ENCODE measurements at regions not wholly inside any gene's neighbourhood (a gene's known extent, or its start where the extent isn't known, plus 50 kb on each side); places are given as distances from the start of the nearest gene placed in this dataset.

DNA sequence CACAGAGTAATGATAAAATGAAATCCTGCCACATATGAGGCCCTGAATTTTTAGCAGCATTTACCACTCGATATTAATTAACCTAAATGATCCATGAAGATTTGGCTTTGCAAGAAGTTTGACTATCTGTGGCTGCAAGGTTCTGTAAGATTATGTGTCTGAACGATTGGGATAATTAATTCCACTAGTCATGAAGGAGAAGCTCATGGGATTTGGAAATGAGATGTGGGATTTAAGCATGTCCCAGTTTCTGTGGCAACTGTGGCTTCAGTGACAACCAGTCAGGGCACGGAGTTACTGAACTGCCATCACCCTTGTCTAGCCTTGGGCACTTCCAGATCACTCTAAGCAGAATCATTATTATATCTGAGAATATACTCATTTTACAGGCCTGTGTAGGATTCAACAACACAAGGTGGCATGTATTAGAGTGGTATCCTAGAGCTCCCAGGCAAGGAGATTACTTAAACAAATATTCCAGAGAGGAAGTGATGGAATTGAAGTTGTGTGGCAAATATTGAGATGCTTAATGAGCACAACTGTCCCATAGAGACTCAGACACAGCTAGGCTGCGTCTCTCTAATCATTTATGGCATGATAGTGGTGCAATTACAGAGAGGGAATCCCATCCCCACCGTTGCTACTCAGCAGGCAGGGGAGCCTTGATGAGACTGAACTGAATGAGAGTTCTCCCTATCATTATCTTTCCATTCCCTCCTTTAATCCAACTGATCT, 205.0 kb upstream of the KRR1 start:
- DNase-seq, result no peak

DNA sequence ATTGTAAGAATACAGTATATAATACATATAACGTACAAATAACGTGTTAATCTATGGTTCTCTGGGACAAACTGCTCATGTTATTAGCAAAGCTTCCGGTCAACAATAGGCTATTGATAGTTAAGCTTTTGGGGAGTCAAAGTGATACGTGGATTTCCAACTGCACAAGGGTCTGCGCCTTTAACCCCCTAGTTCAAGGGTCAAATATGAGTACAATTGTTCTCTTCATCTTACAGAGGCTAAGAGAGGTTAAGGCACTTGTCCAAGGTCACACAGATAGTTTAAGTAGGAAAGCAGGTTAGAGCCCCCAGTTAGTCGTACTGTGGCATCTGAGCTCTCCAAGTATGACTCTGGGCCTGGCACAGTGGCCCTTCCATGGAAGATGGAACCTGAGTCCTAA, 204.3 kb upstream of the KRR1 start:
- no peak for DNase-seq

DNA sequence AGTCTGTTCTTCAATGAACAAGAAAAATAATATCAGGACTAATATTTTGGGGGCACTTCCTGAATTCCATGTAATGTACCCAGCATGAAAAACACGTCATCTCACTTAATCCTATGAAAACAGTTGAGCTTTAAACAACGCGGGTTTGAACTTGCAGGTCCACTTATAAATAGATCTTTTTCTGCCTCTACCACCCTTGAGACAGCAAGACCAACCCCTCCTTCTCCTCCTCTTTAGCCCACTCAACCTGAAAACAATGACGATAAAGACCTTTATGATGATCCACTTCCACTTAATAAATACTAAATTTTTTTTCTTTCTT, 203.9 kb upstream of the KRR1 start:
- no peak for DNase-seq

DNA sequence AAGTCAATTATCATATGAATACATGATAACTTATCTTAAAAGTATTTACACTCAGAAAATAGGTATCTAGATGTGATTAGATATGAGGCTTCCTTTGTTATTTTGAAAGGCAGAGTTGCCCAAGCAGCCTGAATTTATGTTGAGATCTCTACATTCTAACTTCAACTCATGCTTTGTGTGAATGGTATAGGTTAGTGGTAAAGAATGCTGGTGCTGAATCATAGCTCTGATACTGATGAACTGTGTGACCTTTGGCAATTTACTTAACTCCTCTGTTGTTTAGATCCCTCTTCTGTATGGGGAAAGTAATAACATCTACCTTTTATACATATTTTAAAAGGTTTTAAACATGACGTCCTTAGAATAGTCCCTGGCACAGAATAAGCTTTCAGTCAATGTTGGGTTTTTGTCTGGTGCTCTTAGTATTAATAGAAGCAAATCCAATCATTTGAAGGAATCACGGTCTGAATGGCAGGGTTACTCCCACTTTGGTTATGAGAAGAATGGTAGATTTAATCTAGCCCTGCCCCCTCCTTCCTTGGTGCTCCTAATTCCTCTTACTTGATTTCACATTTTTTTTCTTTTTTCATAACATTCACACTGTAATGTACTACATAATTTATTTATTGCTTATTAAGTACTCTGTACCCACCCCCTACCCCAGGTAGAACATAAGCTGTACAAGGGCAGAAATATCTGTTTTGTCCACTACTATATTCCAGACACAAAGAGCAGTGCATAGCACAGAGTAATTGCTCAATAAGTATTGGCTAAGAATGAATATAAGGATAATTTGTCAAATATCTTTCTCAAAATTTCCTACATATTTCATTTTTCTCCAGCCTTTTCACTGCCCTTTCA, 203.3 kb upstream of the KRR1 start:
- DNase-seq, result no peak

DNA sequence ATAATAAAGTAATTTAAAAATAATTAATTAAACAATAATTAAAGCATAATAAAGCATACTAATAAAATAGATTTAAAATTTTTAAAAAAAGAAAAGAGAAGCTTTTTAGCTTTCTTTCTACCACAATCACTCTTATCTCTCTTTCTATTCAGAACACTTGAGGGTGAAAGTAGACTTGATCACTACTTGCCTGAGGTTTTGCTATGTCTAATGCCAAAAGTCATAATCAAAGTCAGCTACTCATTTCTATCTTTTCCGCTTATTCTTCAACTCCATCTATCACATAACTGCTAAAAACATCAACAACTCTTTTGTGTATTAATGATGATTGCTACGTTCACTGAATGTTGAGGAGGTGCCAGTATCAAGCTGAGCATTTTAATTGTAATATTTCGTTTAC, 202.0 kb upstream of the KRR1 start:
- no peak for DNase-seq

DNA sequence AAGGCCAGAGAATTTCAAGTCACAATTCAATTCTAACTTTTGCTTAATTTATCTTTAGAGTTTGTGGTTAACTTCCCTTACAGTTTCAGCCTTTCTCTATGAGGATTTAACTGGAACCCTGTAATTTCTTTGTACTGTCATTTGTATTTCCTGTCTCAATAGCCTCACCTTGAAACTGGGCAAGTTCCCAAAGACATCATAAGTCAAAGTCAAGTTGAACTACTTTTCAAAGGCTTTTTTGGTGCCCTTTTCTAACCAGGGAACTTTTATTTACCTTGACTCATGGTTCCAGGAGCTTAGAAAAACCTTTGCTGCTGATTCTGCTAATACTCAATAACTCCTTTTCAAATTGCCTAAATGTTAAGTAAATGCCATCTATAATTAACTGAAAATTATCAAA, 200.8 kb upstream of the KRR1 start:
- DNase-seq, result no peak

DNA sequence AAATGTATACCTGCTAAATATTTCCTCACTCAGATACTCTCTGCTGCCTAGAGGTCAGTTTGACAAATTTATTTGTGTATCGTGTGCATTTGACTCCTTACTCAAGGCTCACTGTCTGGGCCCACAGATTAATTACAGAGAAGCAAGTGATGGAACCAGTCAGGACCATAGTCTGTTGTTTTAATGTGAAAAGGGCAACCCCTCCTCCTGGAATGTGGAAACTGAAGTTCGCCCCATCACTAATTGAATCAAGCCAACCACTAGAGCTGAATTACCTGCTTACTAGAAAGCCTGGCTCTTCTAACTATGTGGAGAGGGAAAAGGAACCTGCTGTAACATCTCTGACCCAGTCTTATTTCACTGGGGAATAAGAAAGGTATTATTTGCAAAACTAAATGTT, 199.9 kb upstream of the KRR1 start:
- no peak for DNase-seq

DNA sequence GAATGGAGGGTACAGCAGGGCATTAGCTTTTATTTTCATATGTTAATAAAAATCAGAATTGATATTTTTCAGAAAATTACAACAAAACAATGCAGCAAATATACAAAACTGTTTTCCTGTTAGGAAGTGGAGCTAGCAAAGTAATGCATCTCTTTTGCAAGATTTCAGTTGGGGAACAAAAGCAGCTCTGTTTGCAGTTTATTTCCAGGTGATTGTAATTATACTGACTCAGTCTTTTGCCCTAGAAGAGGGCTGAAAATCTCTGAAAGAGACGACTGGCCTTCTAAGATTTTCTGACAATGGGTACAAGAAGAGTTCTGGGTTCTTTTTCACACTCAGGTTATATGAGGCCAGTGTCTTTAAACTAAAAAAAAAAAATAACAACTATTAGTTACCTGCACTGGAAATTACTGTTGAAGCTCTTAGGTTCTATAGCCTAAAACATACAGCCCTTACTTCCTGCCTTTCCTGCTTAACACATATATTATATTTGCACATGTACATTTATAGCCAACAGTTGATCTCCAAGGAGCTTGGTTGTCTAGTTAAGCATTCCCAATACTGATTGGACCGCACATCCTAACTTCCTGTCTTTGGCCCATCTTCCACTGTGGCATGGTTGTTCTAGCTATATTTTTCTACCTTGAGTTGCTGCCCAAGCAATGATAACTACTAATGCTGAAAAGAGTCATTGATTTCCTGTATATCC, 199.1 kb upstream of the KRR1 start:
- no peak for DNase-seq

DNA sequence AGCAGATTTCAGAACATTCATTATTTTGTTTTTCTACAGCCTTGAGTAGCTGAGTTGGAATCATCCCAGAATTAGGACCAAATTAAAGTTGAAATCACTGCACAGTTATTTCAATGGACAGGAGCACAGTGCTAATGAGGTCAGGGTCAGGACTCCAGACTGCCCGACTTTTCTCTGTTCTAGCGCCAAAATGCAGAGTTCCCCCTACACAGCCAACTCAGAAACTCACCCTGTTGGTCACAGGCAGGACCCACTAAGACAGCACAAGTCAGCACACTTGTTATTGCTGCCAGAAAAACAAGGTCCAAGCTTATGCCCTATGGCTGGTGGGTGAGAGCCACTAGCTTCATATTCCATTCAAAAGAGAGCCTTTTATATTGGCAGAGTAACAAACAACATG, 198.1 kb upstream of the KRR1 start:
- DNase-seq, result no peak

DNA sequence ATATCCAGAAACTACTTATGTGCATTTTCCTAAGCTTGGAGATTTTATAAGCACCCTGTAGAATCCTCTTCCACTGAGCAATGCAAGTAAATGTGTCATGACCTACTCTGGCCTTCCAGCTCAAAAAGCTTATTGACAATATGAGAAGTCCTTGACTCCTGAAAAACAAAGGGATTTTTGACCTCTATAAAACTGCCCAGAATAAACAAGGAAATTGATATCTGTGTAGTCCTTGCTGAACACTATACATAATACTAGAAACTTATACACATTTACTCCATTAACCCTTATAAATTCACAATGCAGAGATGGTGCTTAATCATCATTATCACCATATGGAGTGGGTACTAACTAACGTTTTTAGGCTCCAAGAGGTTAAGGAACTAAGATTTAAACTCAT, 197.4 kb upstream of the KRR1 start:
- no peak for DNase-seq

DNA sequence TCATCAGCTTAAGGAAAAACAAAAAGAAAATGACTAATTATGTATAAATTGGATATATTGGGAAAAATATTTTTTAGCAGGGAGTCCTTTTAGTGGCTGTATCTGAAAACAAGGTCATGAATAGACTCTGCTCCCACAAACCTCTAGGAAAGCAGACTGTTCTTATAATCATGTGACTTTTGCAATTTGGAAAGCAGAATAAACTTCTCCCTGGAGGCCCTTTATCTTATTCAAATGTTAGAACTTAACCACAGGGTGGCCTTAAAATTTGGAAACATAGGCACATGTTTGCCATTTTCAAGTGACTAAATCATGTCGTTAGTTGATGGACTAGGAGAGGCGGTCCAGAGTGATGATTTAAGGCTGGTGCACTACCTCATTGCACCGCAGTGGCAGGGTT, 196.6 kb upstream of the KRR1 start:
- no peak for DNase-seq

DNA sequence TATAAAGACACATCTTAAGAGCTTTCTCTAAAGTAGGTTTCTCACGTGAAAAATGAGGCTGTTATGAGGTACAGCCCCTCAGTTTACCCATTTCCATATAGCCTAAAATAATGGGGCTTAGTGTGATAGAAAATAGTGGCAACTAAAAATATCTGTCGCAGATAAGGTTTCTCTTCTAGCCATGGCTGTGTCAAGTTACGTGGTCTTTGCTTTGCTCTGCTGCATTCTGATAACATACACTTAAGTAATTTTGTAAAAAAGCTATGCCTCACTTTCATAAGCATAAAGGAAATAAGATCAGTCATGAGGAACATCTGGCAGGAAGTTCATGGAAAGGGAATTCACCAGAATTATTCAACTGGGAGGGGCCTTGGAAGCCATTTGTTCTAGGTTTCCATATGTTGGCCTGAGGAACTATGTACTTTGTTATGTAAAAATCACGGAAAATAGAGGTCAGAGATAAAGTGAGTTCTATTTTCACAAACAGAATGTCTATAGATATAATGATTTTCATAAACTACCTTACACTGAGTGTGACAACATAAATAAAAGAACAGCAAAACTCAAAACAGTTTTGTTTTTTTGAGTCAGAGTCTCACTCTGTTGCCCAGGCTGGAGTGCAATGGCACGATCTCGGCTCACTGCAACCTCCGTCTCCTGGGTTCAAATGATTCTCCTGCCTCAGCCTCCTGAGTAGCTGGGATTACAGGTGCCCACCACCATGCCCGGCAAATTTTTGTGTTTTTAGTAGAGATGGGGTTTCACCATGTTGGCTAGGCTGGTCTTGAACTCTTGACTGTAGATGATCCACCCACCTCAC, 195.6 kb upstream of the KRR1 start:
- no peak for DNase-seq

DNA sequence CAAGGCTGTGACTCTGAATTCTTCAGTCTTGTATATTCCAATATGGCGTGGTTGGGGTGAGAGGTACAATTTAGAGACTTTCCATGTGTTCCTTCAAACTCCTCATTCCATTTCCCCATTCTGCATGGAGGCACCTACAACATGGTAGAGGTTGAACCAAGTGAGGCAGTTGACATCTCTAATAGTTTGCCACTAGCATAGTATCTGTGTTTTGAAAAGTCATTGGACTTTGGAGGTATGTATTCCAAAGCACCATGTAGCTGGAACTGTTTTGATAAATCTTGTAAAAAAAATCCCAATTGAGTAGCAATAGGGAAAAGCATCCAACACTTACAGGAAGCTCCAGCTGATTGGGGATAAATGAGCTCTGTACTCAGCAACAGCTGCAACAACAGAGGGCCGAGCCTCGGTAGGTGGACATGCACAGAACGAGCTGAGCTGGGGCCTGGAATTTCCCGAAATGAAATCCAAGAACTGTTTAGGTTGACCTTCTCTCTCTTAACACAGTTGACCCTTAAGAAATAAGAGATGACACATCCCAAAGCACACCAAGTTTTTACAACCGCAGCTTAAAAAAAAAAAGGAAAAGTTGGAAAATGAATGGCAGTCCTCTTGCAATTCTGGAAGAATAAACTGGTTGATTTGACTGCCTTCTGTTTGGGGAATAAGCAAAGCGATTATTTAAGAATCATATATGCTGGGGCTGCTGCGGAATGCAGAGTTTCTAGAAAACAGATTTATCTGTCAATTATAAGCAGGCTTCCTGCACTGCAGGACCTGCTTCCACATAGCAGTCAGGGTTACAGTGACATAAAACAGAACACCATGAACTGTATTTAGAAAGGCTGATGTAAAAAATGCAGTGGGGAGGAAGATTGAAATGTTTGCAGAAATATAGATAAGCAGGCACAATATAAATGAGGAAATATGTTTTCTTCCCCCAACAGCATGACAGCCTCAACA, 194.6 kb upstream of the KRR1 start:
- DNase-seq, result no peak

DNA sequence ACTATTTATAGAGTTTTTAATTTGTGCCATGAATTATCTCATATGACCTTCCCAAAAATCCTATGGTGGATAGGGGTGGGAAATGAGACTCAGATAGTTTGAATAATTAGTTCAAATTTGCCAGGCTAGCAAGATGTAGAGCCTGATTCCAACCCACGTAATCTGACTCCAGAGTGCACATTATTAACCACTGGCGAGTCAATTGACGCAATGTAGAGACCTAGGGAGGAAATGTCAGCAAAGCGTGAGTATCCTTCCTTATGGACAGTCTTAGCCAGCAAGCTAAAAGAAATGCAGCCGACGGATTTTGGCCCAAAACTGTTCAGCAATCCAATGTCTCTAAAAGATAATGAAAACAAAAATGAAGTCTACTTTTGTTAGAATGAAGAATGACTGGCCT, 193.3 kb upstream of the KRR1 start:
- DNase-seq, result no peak

DNA sequence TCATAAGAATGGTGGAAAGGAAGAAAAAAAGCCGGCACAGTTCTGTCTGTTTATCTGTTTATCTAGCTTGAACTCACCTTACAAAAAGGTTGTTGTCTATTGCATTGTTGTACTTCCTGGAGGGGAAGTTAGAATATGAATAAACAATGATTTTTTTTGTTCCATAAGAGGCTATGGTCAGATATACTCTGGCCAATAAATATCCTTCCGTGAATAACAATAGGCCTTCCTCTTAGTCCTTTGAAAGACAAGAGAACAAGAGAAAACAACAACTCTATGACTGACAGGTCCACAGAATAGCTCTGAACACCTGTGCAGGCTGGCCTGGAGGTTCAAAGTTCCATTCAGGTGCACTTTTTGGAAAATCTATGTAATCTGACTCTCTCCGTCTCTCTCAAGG, 192.8 kb upstream of the KRR1 start:
- DNase-seq, result no peak

DNA sequence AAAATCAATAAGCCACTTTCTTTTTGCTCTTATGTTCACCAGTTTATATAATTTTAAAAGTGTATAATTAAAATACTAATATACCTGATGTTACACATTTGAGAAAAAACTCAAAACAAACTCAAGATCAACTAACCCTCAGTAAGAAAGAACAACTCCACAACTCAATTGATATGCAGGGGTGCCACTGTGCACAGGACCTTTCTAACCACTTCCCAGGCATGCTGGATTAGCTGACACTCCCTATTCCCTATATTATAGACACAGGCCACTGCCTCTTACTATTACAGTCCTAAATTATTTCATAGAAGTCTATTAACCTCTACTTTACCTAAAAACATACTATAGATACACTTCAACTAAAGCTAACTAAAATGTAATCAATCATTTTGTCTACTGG, 191.7 kb upstream of the KRR1 start:
- no peak for DNase-seq

DNA sequence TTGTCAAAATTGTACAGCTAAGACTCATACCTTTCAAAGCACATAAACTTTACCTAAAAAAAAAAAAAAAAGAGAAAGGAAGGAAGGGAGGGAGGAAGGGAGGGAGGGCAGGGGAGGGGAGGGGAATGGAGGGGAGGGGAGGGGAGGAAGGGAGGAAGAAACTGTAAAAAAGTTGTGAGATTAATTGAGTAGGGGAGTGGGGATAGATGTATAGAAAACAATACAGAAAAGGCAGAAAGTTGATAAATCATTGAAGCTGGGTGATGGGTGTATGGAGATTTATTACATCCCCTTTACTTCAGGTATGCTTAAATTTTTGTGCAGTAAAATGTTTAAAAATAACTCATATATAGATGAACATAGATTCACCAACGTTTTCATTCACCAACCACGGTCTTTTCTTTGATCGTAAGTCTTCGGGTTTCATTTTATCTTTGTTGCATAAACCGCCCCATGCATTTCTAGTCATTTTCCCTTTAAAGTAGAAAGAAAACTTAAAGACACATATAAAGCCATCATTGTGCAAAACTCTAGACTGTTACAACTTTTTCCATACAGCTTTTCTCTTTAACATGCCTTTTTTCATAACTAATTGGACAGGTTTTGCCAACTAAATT, 191.2 kb upstream of the KRR1 start:
- no peak for DNase-seq

DNA sequence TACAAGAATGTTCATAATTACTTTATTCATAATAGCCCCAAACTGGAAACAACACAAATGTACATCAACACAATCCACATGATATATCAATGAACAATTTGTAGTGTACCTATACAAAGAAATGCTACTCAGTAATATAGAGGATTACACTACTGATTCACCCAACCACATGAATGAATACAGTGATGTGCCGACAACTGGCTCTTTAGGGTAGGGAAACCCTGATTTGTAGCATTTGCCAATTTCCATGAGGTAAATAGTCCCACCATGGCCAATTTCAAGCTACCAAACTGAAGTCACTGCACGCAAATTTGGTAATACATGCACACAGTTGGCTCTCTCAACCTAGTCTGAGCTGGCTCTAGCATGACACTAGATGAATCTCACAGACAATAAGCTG, 190.4 kb upstream of the KRR1 start:
- DNase-seq, result no peak

DNA sequence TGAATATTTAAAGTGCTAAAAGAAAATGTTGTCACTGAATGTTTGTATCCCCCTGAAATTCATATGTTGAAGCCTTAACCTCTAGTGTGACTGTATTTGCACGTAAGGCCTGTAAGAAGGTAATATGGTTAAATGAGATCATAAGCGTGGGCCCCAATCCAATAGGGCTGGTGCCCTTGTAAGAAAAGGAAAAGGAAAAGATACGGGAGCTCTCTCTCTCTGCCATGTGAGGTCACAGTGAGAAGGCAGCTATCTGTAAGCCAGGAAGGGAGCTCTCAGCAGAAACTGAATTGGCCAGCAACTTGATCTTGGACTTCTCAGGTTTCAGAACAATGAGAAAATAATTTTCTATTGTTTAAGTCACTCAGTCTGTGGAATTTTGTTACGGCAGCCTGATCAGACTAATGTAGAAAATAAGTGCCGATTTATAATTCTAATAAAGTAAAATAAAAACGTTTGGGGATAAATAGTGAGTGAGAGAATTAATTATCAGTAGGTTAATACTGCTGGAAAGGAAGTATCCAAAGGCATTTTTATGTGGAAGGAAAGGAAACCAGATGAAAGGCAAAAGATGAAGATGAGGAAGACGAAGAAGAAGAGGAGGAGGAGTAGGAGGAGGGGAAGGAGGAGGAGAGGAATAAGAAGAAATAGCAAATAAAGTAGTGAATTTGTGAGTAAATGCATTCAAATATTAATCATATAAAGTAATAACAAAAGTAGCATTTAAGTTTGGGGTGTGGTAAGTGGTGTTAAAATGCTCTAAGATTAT, 188.5 kb upstream of the KRR1 start:
- DNase-seq, result no peak

DNA sequence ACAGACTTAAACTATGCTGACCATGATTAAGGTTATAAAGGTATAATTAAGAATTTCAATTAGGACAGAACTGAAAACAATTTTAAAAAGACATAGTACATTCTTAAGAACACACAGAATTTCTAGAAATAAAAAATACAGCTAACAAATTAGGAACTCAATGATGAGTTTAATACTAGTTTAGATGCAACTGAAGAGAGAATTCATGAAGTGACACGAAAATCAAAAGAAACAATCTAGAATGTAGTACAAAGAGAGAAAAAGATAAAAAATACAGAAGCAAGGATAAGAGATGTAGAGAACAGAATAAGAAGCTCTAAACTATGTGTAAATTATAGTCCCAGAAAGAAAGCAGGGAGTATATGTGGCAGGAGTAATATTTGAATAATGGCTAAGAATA, 187.8 kb upstream of the KRR1 start:
- DNase-seq, result no peak

DNA sequence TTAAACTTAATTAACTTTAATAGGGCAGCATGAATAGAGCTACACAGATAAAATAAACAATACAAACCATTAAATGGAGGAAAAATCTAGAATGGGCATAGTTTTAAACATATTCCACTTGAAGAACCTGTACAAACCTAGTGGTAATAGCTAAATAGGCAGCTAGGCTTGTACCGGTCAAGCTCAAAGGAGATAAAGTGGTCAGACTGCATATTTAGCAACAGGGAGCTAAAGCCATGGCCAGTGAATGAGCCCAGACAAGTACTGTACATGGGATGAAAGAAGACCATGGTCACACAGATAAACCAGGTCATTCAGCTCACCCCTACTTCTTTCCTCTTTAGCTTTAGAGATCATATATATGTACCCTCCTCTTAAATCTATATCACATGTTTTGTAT, 186.6 kb upstream of the KRR1 start:
- DNase-seq, result no peak
